ENCODE measurements at regions not wholly inside any gene's neighbourhood (a gene's known extent, or its start where the extent isn't known, plus 50 kb on each side); places are given as distances from the start of the nearest gene placed in this dataset.

DNA sequence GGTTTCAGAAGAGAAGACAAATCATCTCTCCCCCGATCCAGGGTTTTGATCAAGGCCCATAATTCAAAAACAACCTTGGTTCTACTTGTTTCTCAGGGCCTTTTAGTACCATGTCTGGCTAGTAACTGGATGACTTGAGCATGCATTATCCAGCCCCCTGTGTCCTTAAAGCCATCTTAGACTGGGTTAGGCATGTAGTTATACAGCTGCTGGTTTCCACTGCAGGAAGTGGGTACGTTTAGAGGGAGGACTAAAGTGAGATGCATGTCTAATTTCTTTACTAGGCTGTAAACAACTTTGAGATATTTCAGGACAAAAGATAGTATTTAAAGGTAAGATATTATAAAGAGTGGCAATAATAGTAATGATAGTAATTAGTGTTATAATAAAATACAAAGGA, 372.0 kb downstream of the PLK2 start (continued):
- no peak for TF ChIP-seq SAP30 (IDR thresholded peaks at IDR 0.05; ENCODE audit: insufficient read depth, insufficient replicate concordance, low read length)
- TF ChIP-seq PHF8 (conservative IDR thresholded peaks at IDR 0.05; ENCODE audit: low read depth, low read length): no peak
- TF ChIP-seq, protein P1, sequence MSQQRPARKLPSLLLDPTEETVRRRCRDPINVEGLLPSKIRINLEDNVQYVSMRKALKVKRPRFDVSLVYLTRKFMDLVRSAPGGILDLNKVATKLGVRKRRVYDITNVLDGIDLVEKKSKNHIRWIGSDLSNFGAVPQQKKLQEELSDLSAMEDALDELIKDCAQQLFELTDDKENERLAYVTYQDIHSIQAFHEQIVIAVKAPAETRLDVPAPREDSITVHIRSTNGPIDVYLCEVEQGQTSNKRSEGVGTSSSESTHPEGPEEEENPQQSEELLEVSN (IDR thresholded peaks at IDR 0.05): no peak

All from H1 (cell line).